ENCODE measurements at regions not wholly inside any gene's neighbourhood (a gene's known extent, or its start where the extent isn't known, plus 50 kb on each side); places are given as distances from the start of the nearest gene placed in this dataset.

DNA sequence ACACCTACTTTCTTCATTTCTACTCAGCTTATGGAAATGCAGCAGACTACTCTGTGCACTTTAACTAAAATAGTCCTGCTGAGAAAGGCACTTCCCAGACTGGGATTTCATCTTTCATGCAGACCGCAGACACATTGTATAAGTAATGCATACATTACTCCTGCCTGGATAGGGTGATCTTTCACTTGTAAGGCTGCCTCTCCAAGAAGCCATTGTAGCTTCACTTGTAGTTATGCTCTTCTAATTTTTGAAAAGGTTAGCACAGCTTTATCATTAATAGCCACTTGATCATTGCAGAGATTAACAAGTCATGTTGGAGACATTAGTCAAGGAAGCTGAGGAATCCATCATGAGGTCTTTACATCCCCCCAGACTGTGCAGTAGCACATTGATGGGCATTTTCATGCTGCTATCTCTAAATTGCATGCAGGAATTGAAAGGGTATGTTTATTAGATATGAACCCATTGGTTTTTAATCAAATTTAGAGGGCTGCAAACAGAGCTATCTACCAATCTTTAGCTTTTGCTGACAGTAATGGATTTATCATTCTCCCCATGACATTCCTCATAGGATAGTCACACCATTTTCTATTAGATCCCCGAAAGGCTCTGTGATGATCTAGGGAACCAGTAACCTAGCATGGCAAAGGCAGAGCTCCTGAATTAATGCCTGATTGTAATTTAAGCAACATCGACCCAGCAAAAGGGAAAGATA is 1074.7 kb upstream of the NXPH2 start:
- TF ChIP-seq, protein P1, sequence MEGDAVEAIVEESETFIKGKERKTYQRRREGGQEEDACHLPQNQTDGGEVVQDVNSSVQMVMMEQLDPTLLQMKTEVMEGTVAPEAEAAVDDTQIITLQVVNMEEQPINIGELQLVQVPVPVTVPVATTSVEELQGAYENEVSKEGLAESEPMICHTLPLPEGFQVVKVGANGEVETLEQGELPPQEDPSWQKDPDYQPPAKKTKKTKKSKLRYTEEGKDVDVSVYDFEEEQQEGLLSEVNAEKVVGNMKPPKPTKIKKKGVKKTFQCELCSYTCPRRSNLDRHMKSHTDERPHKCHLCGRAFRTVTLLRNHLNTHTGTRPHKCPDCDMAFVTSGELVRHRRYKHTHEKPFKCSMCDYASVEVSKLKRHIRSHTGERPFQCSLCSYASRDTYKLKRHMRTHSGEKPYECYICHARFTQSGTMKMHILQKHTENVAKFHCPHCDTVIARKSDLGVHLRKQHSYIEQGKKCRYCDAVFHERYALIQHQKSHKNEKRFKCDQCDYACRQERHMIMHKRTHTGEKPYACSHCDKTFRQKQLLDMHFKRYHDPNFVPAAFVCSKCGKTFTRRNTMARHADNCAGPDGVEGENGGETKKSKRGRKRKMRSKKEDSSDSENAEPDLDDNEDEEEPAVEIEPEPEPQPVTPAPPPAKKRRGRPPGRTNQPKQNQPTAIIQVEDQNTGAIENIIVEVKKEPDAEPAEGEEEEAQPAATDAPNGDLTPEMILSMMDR (IDR thresholded peaks at IDR 0.05), result no peak
- TF ChIP-seq EP300 (IDR thresholded peaks at IDR 0.05), result no peak
- TF ChIP-seq POLR2A (IDR thresholded peaks at IDR 0.05), result no peak
